ENCODE measurements at regions not wholly inside any gene's neighbourhood (a gene's known extent, or its start where the extent isn't known, plus 50 kb on each side); places are given as distances from the start of the nearest gene placed in this dataset.

- TF ChIP-seq POGK (CRISPR knock-in tag; conservative IDR thresholded peaks at IDR 0.05), result no peak
- TF ChIP-seq ZNF768 (CRISPR knock-in tag; IDR thresholded peaks at IDR 0.05), result no peak
These were observed 130.1 kb upstream of the LINGO1 start (continued) for GRCh38 chr15:77762747-77763355.

- 37% methylated on average over 13 of the region's 14 CpGs for WGBS (ENCODE audit: low lambda C conversion rate)
- Histone ChIP-seq H3K27ac (ENCODE audit: extremely low read length, insufficient read depth, low read length) (no peak overlapping the region), H3K36me3 (replicated peaks in 1 of 2; ENCODE audit: control insufficient read depth in 1 of 2, insufficient read depth in 2 of 2, low read length in 2 of 2) (no peaks in the 10 kb centered on the region), H3K9me3 (ENCODE audit: low read length) (no peaks in the 10 kb centered on the region), H3K4me3 (replicated peaks in 1 of 3; ENCODE audit: insufficient read depth in 1 of 3, low read depth in 2 of 3, low read length in 3 of 3) (no peak overlapping the region), H4K20me1 (ENCODE audit: insufficient read depth, low read length) (no peaks in the 10 kb centered on the region), H3K79me2 (ENCODE audit: insufficient read depth, low read length) (no peaks in the 10 kb centered on the region), H3K27me3 (ENCODE audit: control insufficient read depth in 1 of 2, insufficient read depth in 2 of 2, low read length in 2 of 2) (no peaks in the 10 kb centered on the region; a peak in 3 of 5 replicates), H2AFZ (ENCODE audit: low read length) (no peak overlapping the region), H3K4me2 (ENCODE audit: low read depth, low read length) (no peak overlapping the region), H3K9ac (ENCODE audit: insufficient read depth, low read depth, low read length) (no peak overlapping the region), H3K4me1 (ENCODE audit: insufficient read depth, low read length) (peaks cover 22% of the 10 kb centered on the region)
- ChIA-PET POLR2A (no interaction called here), CTCF (ENCODE audit: low intra/inter-chr PET ratio, low total read pairs) (no interaction called here)
- no TSS peak for BruUV-seq (replicated peaks)
- DNase-seq (ENCODE audit: low spot score), result no peak
- FAIRE-seq, result no peak
- in situ Hi-C loops (cut with HindIII; ENCODE audit: extremely low pct_ligation_motif_present, low pct_unique_long_range_greater_than_20kb), result no loop called here
- intact Hi-C loops (cut with micrococcal nuclease; ENCODE audit: unreplicated experiment), result no loop called here
- ATAC-seq, result no peak
- no peak for TF ChIP-seq ZNF777 (CRISPR knock-in tag; IDR thresholded peaks at IDR 0.05)
- TF ChIP-seq SNAPC4 (CRISPR knock-in tag; IDR thresholded peaks at IDR 0.05), result no peak
- no peak for TF ChIP-seq ZNF263 (CRISPR knock-in tag; IDR thresholded peaks at IDR 0.05)
- TF ChIP-seq ZNF101 (CRISPR knock-in tag; IDR thresholded peaks at IDR 0.05; ENCODE audit: borderline replicate concordance, low read depth), result no peak
- no peak for TF ChIP-seq HNF4A (CRISPR knock-in tag; IDR thresholded peaks at IDR 0.05)
- no peak for TF ChIP-seq ZNF432 (CRISPR knock-in tag; IDR thresholded peaks at IDR 0.05; ENCODE audit: borderline replicate concordance)
- TF ChIP-seq ZNF549 (CRISPR knock-in tag; IDR thresholded peaks at IDR 0.05), result no peak
- TF ChIP-seq ZNF550 (CRISPR knock-in tag; IDR thresholded peaks at IDR 0.05; ENCODE audit: borderline replicate concordance), result no peak
- TF ChIP-seq ETS1 (CRISPR knock-in tag; IDR thresholded peaks at IDR 0.05), result no peak
These were observed 127.3 kb upstream of the LINGO1 start for GRCh38 chr15:77759896-77760592.
